GM18517 (cell line): ENCODE measurements at regions not wholly inside any gene's neighbourhood (a gene's known extent, or its start where the extent isn't known, plus 50 kb on each side); places are given as distances from the start of the nearest gene placed in this dataset.

Experiments
- ATAC-seq: cut with Tn5 transposase; IDR thresholded peaks from one replicate; pipeline ENCODE4 v1.9.1; 2021; ENCODE audit warnings: mild to moderate bottlenecking, moderate library complexity; ENCODE audit not compliant: unreplicated experiment

- no peak for ATAC-seq
Measured at GRCh38 chr14:97246648-97247047, 449.5 kb downstream of the VRK1 start.

GRCh38 chr14:97248973-97249372 lies 451.8 kb downstream of the VRK1 start:
- ATAC-seq: no peak

GRCh38 chr14:97250931-97251330 lies 453.7 kb downstream of the VRK1 start:
- no peak for ATAC-seq

- no peak for ATAC-seq
Measured at GRCh38 chr14:97251491-97252155, 454.4 kb downstream of the VRK1 start.

GRCh38 chr14:97253756-97254155 lies 456.6 kb downstream of the VRK1 start:
- ATAC-seq: no peak

GRCh38 chr14:97262336-97262735 lies 465.2 kb downstream of the VRK1 start:
- ATAC-seq: no peak

- no peak for ATAC-seq
Measured at GRCh38 chr14:97264516-97265230, 467.5 kb downstream of the VRK1 start.

- no peak for ATAC-seq
Measured at GRCh38 chr14:97266653-97267052, 469.5 kb downstream of the VRK1 start.

GRCh38 chr14:97267509-97267908 lies 470.3 kb downstream of the VRK1 start:
- ATAC-seq: no peak

GRCh38 chr14:97268097-97268496 lies 470.9 kb downstream of the VRK1 start:
- ATAC-seq: no peak

- no peak for ATAC-seq
Measured at GRCh38 chr14:97270308-97270707, 473.1 kb downstream of the VRK1 start.

- no peak for ATAC-seq
Measured at GRCh38 chr14:97271451-97271960, 474.3 kb downstream of the VRK1 start.

GRCh38 chr14:97273540-97273939 lies 476.4 kb downstream of the VRK1 start:
- ATAC-seq: no peak

GRCh38 chr14:97274626-97275025 lies 477.4 kb downstream of the VRK1 start:
- no peak for ATAC-seq

- no peak for ATAC-seq
Measured at GRCh38 chr14:97275276-97275675, 478.1 kb downstream of the VRK1 start.

- no peak for ATAC-seq
Measured at GRCh38 chr14:97276573-97276972, 479.4 kb downstream of the VRK1 start.

GRCh38 chr14:97277711-97278110 lies 480.5 kb downstream of the VRK1 start:
- ATAC-seq: no peak

GRCh38 chr14:97280526-97280925 lies 483.3 kb downstream of the VRK1 start:
- ATAC-seq: no peak

- ATAC-seq: no peak
Measured at GRCh38 chr14:97281741-97282140, 484.6 kb downstream of the VRK1 start.

- no peak for ATAC-seq
Measured at GRCh38 chr14:97282210-97283004, 485.2 kb downstream of the VRK1 start.

GRCh38 chr14:97283005-97283403 lies 485.8 kb downstream of the VRK1 start:
- no peak for ATAC-seq

GRCh38 chr14:97283426-97283825 lies 486.2 kb downstream of the VRK1 start:
- ATAC-seq: no peak
